ENCODE measurements at regions not wholly inside any gene's neighbourhood (a gene's known extent, or its start where the extent isn't known, plus 50 kb on each side); places are given as distances from the start of the nearest gene placed in this dataset.

DNA sequence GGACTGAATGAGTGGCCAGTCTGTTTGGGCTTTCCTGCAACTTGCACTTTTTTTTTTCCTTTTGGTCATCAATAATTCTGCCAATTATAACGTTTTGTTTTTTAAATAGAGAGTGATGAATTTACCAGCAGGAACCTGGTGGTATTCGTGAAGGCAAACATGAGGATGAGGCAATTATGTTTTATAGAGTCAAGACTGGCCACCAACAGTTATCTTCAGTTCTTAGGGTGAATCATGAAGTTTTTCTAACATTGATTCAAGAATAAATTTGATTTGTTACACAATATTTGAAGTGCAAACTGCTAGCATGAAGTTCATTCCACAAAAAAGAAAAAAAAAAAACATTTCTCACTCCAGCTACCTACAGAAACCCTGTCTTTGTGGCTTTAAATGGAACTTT is 244.5 kb downstream of the SPRY2 start:
- Histone ChIP-seq H3K9ac (ENCODE audit: low read depth in 1 of 2, low read length in 2 of 2) (no peak overlapping the region), H3K36me3 (ENCODE audit: control insufficient read depth in 4 of 4, insufficient read depth in 3 of 4, low read depth in 1 of 4, low read length in 3 of 4) (no peaks in the 10 kb centered on the region), H3K4me3 (ENCODE audit: low read depth in 1 of 3, low read length in 3 of 3) (no peak overlapping the region), H3K9me3 (ENCODE audit: control insufficient read depth in 4 of 4, low read length in 3 of 4) (no peaks in the 10 kb centered on the region), H3K27me3 (ENCODE audit: control insufficient read depth in 4 of 4, insufficient read depth in 4 of 4, low read length in 3 of 4) (no peaks in the 10 kb centered on the region), H3K27ac (ENCODE audit: low read depth in 1 of 2, low read length in 2 of 2) (no peak overlapping the region), H3K4me1 (ENCODE audit: control insufficient read depth in 4 of 4, insufficient read depth in 4 of 4, low read length in 3 of 4) (peaks cover 0 to 4% (median 2%) of the 10 kb centered on the region in 4 donors)
- no peak for DNase-seq (ENCODE audit: low spot score)
- TF ChIP-seq JUND (IDR thresholded peaks at IDR 0.05) (no peak), RXRA (IDR thresholded peaks at IDR 0.05) (peak in 1 of 2 donors; percentile 38), HNF4A (conservative IDR thresholded peaks at IDR 0.05) (peak in 1 of 2 donors; percentile 37), GABPA (IDR thresholded peaks at IDR 0.05 in 1 of 2, conservative IDR thresholded peaks at IDR 0.05 in 1 of 2) (no peak), RAD21 (IDR thresholded peaks at IDR 0.05) (peak in 1 of 2 donors; percentile 9)
- TF ChIP-seq, protein P1, sequence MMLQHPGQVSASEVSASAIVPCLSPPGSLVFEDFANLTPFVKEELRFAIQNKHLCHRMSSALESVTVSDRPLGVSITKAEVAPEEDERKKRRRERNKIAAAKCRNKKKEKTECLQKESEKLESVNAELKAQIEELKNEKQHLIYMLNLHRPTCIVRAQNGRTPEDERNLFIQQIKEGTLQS (IDR thresholded peaks at IDR 0.05) = no peak
- TF ChIP-seq, protein P2, sequence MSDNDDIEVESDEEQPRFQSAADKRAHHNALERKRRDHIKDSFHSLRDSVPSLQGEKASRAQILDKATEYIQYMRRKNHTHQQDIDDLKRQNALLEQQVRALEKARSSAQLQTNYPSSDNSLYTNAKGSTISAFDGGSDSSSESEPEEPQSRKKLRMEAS (IDR thresholded peaks at IDR 0.05) = no peak
- whole genome bisulfite sequencing = 31% methylated on average over 2 of the region's 2 CpGs

- H3K9ac ChIP-seq (ENCODE audit: low read depth in 1 of 2, low read length in 2 of 2) = no peak overlapping the region
- no peaks in the 10 kb centered on the region for H3K36me3 ChIP-seq (ENCODE audit: control insufficient read depth in 4 of 4, insufficient read depth in 3 of 4, low read depth in 1 of 4, low read length in 3 of 4)
- WGBS = 94% methylated on average over 1 of the region's 1 CpG
- H3K27me3 ChIP-seq (ENCODE audit: control insufficient read depth in 4 of 4, insufficient read depth in 4 of 4, low read length in 3 of 4) = no peaks in the 10 kb centered on the region
- TF ChIP-seq HNF4A (conservative IDR thresholded peaks at IDR 0.05) = no peak
- no peak for DNase-seq (ENCODE audit: low spot score)
- H3K4me3 ChIP-seq (ENCODE audit: low read depth in 1 of 3, low read length in 3 of 3) = no peak overlapping the region
- peaks cover 0 to 4% (median 2%) of the 10 kb centered on the region in 4 donors for H3K4me1 ChIP-seq (ENCODE audit: control insufficient read depth in 4 of 4, insufficient read depth in 4 of 4, low read length in 3 of 4)
- H3K27ac ChIP-seq (ENCODE audit: low read depth in 1 of 2, low read length in 2 of 2) = no peak overlapping the region
- no peaks in the 10 kb centered on the region for H3K9me3 ChIP-seq (ENCODE audit: control insufficient read depth in 4 of 4, low read length in 3 of 4)
These were observed 246.4 kb downstream of the SPRY2 start for GRCh38 chr13:80094526-80094925.

DNA sequence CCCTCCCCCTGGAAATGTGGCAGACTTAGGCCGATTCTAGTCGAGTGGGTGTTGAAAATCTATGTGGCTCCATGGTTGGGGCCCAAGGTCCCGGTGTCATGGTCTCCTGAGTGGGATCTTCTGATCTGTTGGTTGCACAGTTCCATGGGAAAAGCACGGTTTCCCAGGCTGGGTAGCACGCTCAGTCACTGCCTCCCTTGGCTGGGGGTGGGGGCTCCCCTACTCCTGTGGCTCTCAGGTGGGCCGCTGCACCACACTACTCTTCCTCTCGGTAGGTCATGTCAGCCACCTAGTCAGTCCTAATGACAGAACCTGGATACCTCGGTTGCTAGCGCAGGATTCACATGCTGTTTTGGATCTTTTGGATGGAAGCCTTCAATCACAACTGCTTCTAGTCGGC is 247.0 kb downstream of the SPRY2 start:
- no peak overlapping the region for H3K9ac ChIP-seq (ENCODE audit: low read depth in 1 of 2, low read length in 2 of 2)
- H3K4me3 ChIP-seq (ENCODE audit: low read depth in 1 of 3, low read length in 3 of 3) = no peak overlapping the region
- no peak for DNase-seq (ENCODE audit: low spot score)
- no peaks in the 10 kb centered on the region for H3K27me3 ChIP-seq (ENCODE audit: control insufficient read depth in 4 of 4, insufficient read depth in 4 of 4, low read length in 3 of 4)
- no peak overlapping the region for H3K27ac ChIP-seq (ENCODE audit: low read depth in 1 of 2, low read length in 2 of 2)
- TF ChIP-seq JUND (IDR thresholded peaks at IDR 0.05) = no peak
- TF ChIP-seq, protein P2 (IDR thresholded peaks at IDR 0.05) = no peak
- no peak for TF ChIP-seq SP1 (IDR thresholded peaks at IDR 0.05)
- TF ChIP-seq GABPA (IDR thresholded peaks at IDR 0.05 in 1 of 2, conservative IDR thresholded peaks at IDR 0.05 in 1 of 2) = no peak
- no peak for TF ChIP-seq EGR1 (IDR thresholded peaks at IDR 0.05; ENCODE audit: low read depth in 2 of 2)
- TF ChIP-seq HNF4A (conservative IDR thresholded peaks at IDR 0.05) = no peak
- TF ChIP-seq FOXA1 (IDR thresholded peaks at IDR 0.05) = no peak
- TF ChIP-seq RXRA (IDR thresholded peaks at IDR 0.05) = no peak
- no peak for TF ChIP-seq YY1 (IDR thresholded peaks at IDR 0.05)
- TF ChIP-seq, protein P3, sequence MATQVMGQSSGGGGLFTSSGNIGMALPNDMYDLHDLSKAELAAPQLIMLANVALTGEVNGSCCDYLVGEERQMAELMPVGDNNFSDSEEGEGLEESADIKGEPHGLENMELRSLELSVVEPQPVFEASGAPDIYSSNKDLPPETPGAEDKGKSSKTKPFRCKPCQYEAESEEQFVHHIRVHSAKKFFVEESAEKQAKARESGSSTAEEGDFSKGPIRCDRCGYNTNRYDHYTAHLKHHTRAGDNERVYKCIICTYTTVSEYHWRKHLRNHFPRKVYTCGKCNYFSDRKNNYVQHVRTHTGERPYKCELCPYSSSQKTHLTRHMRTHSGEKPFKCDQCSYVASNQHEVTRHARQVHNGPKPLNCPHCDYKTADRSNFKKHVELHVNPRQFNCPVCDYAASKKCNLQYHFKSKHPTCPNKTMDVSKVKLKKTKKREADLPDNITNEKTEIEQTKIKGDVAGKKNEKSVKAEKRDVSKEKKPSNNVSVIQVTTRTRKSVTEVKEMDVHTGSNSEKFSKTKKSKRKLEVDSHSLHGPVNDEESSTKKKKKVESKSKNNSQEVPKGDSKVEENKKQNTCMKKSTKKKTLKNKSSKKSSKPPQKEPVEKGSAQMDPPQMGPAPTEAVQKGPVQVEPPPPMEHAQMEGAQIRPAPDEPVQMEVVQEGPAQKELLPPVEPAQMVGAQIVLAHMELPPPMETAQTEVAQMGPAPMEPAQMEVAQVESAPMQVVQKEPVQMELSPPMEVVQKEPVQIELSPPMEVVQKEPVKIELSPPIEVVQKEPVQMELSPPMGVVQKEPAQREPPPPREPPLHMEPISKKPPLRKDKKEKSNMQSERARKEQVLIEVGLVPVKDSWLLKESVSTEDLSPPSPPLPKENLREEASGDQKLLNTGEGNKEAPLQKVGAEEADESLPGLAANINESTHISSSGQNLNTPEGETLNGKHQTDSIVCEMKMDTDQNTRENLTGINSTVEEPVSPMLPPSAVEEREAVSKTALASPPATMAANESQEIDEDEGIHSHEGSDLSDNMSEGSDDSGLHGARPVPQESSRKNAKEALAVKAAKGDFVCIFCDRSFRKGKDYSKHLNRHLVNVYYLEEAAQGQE (IDR thresholded peaks at IDR 0.05) = no peak
- TF ChIP-seq NR2F2 (IDR thresholded peaks at IDR 0.05) = no peak
- TF ChIP-seq, protein P4, sequence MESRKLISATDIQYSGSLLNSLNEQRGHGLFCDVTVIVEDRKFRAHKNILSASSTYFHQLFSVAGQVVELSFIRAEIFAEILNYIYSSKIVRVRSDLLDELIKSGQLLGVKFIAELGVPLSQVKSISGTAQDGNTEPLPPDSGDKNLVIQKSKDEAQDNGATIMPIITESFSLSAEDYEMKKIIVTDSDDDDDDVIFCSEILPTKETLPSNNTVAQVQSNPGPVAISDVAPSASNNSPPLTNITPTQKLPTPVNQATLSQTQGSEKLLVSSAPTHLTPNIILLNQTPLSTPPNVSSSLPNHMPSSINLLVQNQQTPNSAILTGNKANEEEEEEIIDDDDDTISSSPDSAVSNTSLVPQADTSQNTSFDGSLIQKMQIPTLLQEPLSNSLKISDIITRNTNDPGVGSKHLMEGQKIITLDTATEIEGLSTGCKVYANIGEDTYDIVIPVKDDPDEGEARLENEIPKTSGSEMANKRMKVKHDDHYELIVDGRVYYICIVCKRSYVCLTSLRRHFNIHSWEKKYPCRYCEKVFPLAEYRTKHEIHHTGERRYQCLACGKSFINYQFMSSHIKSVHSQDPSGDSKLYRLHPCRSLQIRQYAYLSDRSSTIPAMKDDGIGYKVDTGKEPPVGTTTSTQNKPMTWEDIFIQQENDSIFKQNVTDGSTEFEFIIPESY (IDR thresholded peaks at IDR 0.05) = no peak
- TF ChIP-seq FOXA2 (IDR thresholded peaks at IDR 0.05) = no peak
- TF ChIP-seq, protein P1 (IDR thresholded peaks at IDR 0.05) = no peak
- no peak for TF ChIP-seq RAD21 (IDR thresholded peaks at IDR 0.05)
- TF ChIP-seq HNF4G (IDR thresholded peaks at IDR 0.05) = no peak
- WGBS = 92% methylated on average over 10 of the region's 10 CpGs
- H3K4me1 ChIP-seq (ENCODE audit: control insufficient read depth in 4 of 4, insufficient read depth in 4 of 4, low read length in 3 of 4) = peaks cover 0 to 4% (median 2%) of the 10 kb centered on the region in 4 donors
- no peaks in the 10 kb centered on the region for H3K9me3 ChIP-seq (ENCODE audit: control insufficient read depth in 4 of 4, low read length in 3 of 4)
- H3K36me3 ChIP-seq (ENCODE audit: control insufficient read depth in 4 of 4, insufficient read depth in 3 of 4, low read depth in 1 of 4, low read length in 3 of 4) = no peaks in the 10 kb centered on the region

Data from liver (tissue), 7 donors.